Kidney (tissue), 13 donors: ENCODE measurements at regions not wholly inside any gene's neighbourhood (a gene's known extent, or its start where the extent isn't known, plus 50 kb on each side); places are given as distances from the start of the nearest gene placed in this dataset.

ENCODE experiments used
- DNase-seq, 5 donors: peaks; one replicate each; pipeline ENCODE4 v3.0.0-alpha.2; 2013 to 2020
- FAIRE-seq: peaks from 2 replicates; lab custom pipeline; 2012; peaks lifted over from hg19 to GRCh38; lab: Jason Lieb, UNC
- H3K27ac ChIP-seq, 2 donors: one replicate each; pipeline ENCODE4 v1.7.0; 2013; ENCODE audit warnings: low read depth in 2 of 2, low read length in 2 of 2, inconsistent platforms in 1 of 2
- H3K27me3 ChIP-seq: one replicate; pipeline ENCODE4 v1.7.1; 2013; ENCODE audit warnings: low read length, inconsistent platforms; ENCODE audit not compliant: control insufficient read depth, insufficient read depth
- H3K36me3 ChIP-seq, 3 donors: one replicate each; pipeline versions ENCODE4 v1.7.0 to v1.7.1; 2013; ENCODE audit warnings: low read length in 3 of 3, control low read depth in 1 of 3, inconsistent platforms in 1 of 3; ENCODE audit not compliant: insufficient read depth in 3 of 3, control insufficient read depth in 2 of 3
- H3K4me1 ChIP-seq, 3 donors: one replicate each; pipeline versions ENCODE4 v1.7.0 to v1.7.1; 2013; ENCODE audit warnings: low read length in 3 of 3, inconsistent platforms in 1 of 3, low read depth in 1 of 3; ENCODE audit not compliant: control insufficient read depth in 2 of 3, insufficient read depth in 2 of 3
- H3K4me3 ChIP-seq, 3 donors: one replicate each; pipeline versions ENCODE4 v1.7.0 to v1.8.1; 2013; ENCODE audit warnings: low read length in 3 of 3, control low read depth in 1 of 3, inconsistent platforms in 1 of 3
- H3K9ac ChIP-seq, 3 donors: one replicate each; pipeline versions ENCODE4 v1.7.0 to v1.7.1; 2013; ENCODE audit warnings: low read length in 3 of 3, control low read depth in 1 of 3, inconsistent platforms in 1 of 3
- H3K9me3 ChIP-seq, 3 donors: one replicate each; pipeline versions ENCODE4 v1.7.0 to v1.7.1; 2013; ENCODE audit warnings: low read length in 3 of 3, control low read depth in 1 of 3, inconsistent platforms in 1 of 3; ENCODE audit not compliant: control insufficient read depth in 2 of 3, insufficient read depth in 1 of 3
- CTCF ChIP-seq: IDR thresholded peaks from 3 replicates; pipeline ENCODE4 v1.5.1; 2012; ENCODE audit warnings: mild to moderate bottlenecking, moderate library complexity, borderline replicate concordance; ENCODE audit not compliant: insufficient read depth; ENCODE audit errors: extremely low read depth
- intact Hi-C: fragments of 100-400 bp; cut with DNase I; formaldehyde crosslinking; loops from one replicate; pipeline ENCODE4 v1.11.1; 2022
- donor health status: control.
- donor health status: control.
- donor health status: control.
- donor health status: control.
- donor health status: control.
- donor health status: DM: yes; HTN: yes; CAD: no.
- donor health status: Normal renal cell carcinoma (clear cell type).

GRCh38 chr2:236968101-236968879, 117.4 kb upstream of the COPS8 start:
- peak overlapping the region in 2 of 3 donors; percentile 12 to 15 for H3K4me3 ChIP-seq
- no peak overlapping the region for H3K9ac ChIP-seq
- no peak for TF ChIP-seq CTCF
- intact Hi-C loops, result no loop called here
- peaks cover 6 to 18% (median 11%) of the 10 kb centered on the region in 3 donors for H3K4me1 ChIP-seq
- peak overlapping the region; percentile 60 to 66 for H3K27ac ChIP-seq
- no peaks in the 10 kb centered on the region for H3K36me3 ChIP-seq
- FAIRE-seq, result no peak
- peak in 3 of 5 donors; percentile 33 to 60 (median 34) for DNase-seq
- H3K27me3 ChIP-seq, result no peaks in the 10 kb centered on the region
- no peaks in the 10 kb centered on the region for H3K9me3 ChIP-seq

DNA sequence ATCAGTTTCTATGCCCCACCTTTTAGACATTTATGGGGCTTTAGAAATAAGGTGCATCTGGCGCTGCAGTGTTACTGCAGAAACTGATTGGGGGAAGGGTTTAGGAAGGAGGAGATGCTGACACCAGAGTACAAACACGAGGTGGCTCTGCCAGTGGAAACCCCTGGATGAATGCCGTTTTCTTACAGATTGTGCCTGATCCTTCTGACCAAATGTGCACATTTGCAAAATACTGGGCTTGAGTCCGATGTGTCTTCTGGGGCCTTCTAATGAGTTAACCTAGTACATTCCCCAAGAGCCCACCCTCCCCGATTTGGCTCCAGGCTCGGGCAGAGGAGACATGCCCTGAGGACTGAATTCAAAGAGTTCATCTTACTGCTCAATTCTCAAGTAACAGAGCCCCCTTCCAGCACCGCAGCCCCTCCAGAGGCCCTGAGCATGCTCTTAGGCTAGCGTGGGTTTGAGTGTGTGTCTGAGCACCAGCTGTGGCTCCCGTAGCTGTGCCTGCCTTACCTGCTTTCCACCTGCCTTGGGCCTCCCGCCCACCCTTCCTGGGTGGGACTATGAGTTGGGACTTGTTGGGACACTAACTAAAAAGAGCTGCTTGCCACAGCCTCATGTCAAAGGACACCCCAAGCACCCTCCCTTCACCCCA, 116.7 kb upstream of the COPS8 start:
- Histone ChIP-seq H3K4me1 (peaks cover 6 to 20% (median 11%) of the 10 kb centered on the region in 3 donors), H3K9ac (no peak overlapping the region), H3K9me3 (no peaks in the 10 kb centered on the region), H3K4me3 (peak overlapping the region in 1 of 3 donors; percentile 12), H3K27me3 (no peaks in the 10 kb centered on the region), H3K27ac (peak overlapping the region; percentile 60 to 66), H3K36me3 (no peaks in the 10 kb centered on the region)
- FAIRE-seq, result no peak
- DNase-seq, result no peak
- intact Hi-C loops, result no loop called here
- TF ChIP-seq CTCF, result no peak

GRCh38 chr2:236969767-236970655, 115.7 kb upstream of the COPS8 start:
- intact Hi-C loops, result no loop called here
- no peak overlapping the region for H3K4me3 ChIP-seq
- FAIRE-seq, result no peak

More at GRCh38 chr2:236969767-236970655, 115.7 kb upstream of the COPS8 start:
- DNase-seq, result no peak
- Histone ChIP-seq H3K27ac (no peak overlapping the region), H3K27me3 (no peaks in the 10 kb centered on the region), H3K4me1 (peaks cover 6 to 20% (median 11%) of the 10 kb centered on the region in 3 donors), H3K9me3 (no peaks in the 10 kb centered on the region), H3K9ac (no peak overlapping the region), H3K36me3 (no peaks in the 10 kb centered on the region)
- TF ChIP-seq CTCF, result no peak
